ENCODE measurements at regions not wholly inside any gene's neighbourhood (a gene's known extent, or its start where the extent isn't known, plus 50 kb on each side); places are given as distances from the start of the nearest gene placed in this dataset.

DNA sequence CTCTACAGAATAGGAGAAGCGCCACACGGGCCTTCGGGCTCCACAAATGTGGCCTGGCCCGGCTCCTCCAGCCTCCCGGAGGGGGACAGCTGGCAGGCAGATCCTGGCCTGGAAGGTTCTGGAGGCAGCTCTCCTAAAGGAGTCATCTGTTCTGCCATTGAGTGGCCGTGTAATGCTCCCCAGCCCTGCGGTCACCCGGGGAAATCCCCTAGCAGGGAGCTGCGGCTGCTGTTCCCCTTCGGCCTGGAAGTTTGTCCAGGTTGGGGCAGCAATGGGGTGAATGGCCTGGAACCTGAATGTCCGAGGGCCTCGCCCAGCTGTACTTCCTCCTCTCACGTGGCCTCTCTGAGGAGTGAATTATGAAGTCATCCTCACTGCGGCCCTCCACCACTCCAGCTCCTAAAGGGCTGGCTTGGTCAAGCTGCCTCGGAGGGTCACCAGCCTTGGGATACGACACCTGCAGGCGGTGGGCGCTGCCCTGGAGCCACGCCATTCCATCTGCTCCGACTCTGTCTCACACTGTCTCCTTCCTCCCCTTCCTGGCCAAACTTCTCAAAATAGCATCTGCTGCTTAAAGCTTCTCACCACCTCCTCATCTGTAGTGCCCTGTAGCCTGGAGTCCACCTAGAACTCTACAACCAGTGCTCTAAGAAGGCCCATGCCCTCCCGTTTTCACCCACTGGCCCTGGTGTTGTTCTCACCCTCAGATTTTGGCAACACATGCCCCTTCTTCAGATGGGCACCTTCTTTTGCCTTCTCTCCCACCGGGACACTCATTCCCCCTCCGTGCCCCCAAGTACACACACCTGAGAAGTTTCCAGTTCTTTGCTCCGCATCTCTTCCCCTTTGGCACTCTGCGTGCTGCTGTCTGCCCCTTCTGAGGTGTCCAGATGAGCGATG is 54.4 kb upstream of the TMPRSS2 start:
- DNase-seq (ENCODE audit: low read depth, low spot score) = no peak
- Histone ChIP-seq H3K9me3 (ENCODE audit: control insufficient read depth, insufficient read depth, low read length) (no peaks in the 10 kb centered on the region; the same call in 1 of the 2 replicates), H3K4me3 (ENCODE audit: low read depth, low read length) (no peak overlapping the region), H3K27me3 (ENCODE audit: control insufficient read depth, insufficient read depth, low read length) (peaks cover 3% of the 10 kb centered on the region), H3K27ac (ENCODE audit: low read depth, low read length) (no peak overlapping the region)
- TF ChIP-seq, protein P1, sequence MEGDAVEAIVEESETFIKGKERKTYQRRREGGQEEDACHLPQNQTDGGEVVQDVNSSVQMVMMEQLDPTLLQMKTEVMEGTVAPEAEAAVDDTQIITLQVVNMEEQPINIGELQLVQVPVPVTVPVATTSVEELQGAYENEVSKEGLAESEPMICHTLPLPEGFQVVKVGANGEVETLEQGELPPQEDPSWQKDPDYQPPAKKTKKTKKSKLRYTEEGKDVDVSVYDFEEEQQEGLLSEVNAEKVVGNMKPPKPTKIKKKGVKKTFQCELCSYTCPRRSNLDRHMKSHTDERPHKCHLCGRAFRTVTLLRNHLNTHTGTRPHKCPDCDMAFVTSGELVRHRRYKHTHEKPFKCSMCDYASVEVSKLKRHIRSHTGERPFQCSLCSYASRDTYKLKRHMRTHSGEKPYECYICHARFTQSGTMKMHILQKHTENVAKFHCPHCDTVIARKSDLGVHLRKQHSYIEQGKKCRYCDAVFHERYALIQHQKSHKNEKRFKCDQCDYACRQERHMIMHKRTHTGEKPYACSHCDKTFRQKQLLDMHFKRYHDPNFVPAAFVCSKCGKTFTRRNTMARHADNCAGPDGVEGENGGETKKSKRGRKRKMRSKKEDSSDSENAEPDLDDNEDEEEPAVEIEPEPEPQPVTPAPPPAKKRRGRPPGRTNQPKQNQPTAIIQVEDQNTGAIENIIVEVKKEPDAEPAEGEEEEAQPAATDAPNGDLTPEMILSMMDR (IDR thresholded peaks at IDR 0.05; ENCODE audit: low read depth, low read length) = no peak
- POLR2A ChIA-PET = no interaction called here
- CTCF ChIA-PET = no interaction called here

DNA sequence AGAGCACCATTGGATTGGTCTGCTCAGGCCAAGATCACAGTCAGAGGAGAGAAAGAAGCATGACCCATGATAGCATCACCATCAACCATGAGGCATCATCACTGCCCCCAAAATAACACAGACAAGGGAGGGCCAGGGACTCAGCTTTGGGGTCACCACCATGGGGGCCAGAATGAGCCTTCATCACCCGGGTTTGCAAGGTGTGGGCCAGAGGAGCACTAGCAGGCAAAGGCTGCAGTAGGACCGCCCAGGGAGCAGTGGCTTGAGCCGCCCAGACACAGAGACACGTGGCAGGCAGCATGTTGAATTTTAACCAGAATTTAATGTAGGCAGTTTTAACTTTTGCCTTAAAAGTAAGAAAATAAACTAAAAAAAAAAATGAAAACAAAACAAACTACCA is 53.7 kb upstream of the TMPRSS2 start:
- CTCF ChIA-PET = no interaction called here
- no peak overlapping the region for H3K27ac ChIP-seq (ENCODE audit: low read depth, low read length)

DNA sequence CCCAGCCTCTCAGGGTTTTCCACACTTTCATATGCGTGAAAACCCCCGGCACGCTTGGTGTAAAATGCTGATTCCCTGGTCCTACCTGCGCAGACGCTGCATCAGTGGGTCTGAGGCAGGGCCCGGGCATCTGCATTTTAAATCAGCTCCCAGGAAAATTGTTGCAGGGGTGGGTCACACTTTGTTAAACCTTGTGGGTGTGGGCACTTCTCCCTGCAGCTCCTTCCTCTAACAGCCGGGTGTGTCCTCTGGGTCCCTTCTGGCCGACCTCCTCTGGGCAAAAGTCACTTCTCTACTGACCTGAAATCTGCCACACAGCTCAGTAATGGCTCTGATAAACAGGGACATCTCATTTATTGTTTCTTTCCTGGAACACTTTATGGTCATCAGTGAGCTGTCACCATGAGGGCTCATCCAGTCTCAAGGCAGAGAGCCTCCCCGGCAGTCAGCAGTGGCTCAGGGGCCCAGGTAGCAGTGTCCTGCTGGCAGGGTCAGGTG is 52.8 kb upstream of the TMPRSS2 start:
- TF ChIP-seq, protein P1 (IDR thresholded peaks at IDR 0.05; ENCODE audit: low read depth, low read length) = no peak
- POLR2A ChIA-PET = no interaction called here
- Histone ChIP-seq H3K9me3 (ENCODE audit: control insufficient read depth, insufficient read depth, low read length) (no peaks in the 10 kb centered on the region; the same call in 1 of the 2 replicates), H3K4me3 (ENCODE audit: low read depth, low read length) (no peak overlapping the region), H3K27ac (ENCODE audit: low read depth, low read length) (no peak overlapping the region), H3K27me3 (ENCODE audit: control insufficient read depth, insufficient read depth, low read length) (peaks cover 3% of the 10 kb centered on the region)
- DNase-seq (ENCODE audit: low read depth, low spot score) = no peak
- CTCF ChIA-PET = no interaction called here

More for the DNA sequence above, 53.7 kb upstream of the TMPRSS2 start:
- POLR2A ChIA-PET = no interaction called here
- no peak for DNase-seq (ENCODE audit: low read depth, low spot score)
- TF ChIP-seq, protein P1 (IDR thresholded peaks at IDR 0.05; ENCODE audit: low read depth, low read length) = no peak
- no peak overlapping the region for H3K4me3 ChIP-seq (ENCODE audit: low read depth, low read length)
- H3K9me3 ChIP-seq (ENCODE audit: control insufficient read depth, insufficient read depth, low read length) = no peaks in the 10 kb centered on the region; the same call in 1 of the 2 replicates
- peaks cover 3% of the 10 kb centered on the region for H3K27me3 ChIP-seq (ENCODE audit: control insufficient read depth, insufficient read depth, low read length)

DNA sequence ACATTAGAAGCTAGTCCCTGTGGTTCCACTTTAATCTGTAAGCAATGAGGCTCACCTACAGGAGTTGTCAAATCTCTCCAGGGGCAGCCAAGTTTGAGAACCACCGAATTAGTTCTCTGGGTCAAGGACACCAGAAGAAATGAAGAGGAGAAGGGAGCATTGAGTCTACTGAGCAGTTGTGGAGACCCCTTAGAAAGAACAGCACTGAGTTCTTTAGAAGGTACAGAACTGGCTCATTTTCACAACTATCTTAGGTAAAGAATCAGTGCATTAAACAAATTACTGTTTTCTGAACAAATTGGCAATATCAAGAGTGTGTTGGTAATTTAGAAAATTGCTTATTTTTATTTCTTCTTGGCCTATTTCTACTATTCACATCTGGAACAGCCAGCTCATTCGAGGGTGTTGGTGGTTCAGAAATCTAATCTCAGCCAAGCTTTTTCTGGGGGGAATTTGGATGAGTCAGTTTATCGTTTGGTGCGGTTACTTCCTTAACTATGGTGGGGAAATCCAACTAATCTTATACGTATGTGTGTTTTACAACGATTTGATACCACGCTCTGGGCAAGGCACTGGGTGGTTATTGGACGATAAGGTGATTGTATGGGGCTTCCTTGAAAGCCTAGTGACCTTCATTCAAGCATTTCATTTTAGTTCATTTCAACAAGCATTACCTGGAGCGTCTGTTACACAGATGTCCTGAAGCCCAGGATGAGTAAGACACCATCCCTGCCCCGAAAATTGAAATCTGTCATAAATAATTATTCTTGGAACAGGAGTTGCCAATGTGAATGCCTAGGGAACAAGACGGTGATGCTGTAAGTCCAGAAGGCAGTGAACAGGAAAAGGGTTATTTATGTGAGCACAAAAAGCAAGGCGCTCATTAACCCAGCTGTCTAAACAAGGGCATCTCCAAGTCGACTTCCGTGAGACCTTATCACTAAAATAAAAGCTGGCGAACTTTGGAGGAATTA is 52.0 kb upstream of the TMPRSS2 start:
- Histone ChIP-seq H3K27ac (ENCODE audit: low read depth, low read length) (no peak overlapping the region), H3K4me3 (ENCODE audit: low read depth, low read length) (no peak overlapping the region), H3K9me3 (ENCODE audit: control insufficient read depth, insufficient read depth, low read length) (no peaks in the 10 kb centered on the region; the same call in 1 of the 2 replicates), H3K27me3 (ENCODE audit: control insufficient read depth, insufficient read depth, low read length) (peaks cover 3% of the 10 kb centered on the region)
- TF ChIP-seq, protein P1 (IDR thresholded peaks at IDR 0.05; ENCODE audit: low read depth, low read length) = no peak
- ChIA-PET CTCF (no interaction called here), POLR2A (no interaction called here)
- no peak for DNase-seq (ENCODE audit: low read depth, low spot score)
